ENCODE measurements at regions not wholly inside any gene's neighbourhood (a gene's known extent, or its start where the extent isn't known, plus 50 kb on each side); places are given as distances from the start of the nearest gene placed in this dataset.

- H3K36me3 Mint-ChIP-seq (ENCODE audit: insufficient read depth) = no peaks in the 10 kb centered on the region
- H3K4me3 Mint-ChIP-seq (ENCODE audit: low read depth) = no peak overlapping the region
- TF ChIP-seq CTCF (IDR thresholded peaks at IDR 0.05; ENCODE audit: unreplicated experiment) = no peak
- H3K27me3 Mint-ChIP-seq = no peaks in the 10 kb centered on the region
- peaks cover 9% of the 10 kb centered on the region for H3K4me1 Mint-ChIP-seq (ENCODE audit: low read depth)
- H3K27ac Mint-ChIP-seq = no peak overlapping the region
- no peak for DNase-seq (ENCODE audit: low spot score, unreplicated experiment)
- peaks cover 3% of the 10 kb centered on the region for H3K9me3 Mint-ChIP-seq (ENCODE audit: low read depth)
Measured at GRCh38 chr5:124134941-124135340, 611.5 kb downstream of the ZNF608 start.

GRCh38 chr5:124133406-124133805 is 613.0 kb downstream of the ZNF608 start:
- no peak for DNase-seq (ENCODE audit: low spot score, unreplicated experiment)
- Mint-ChIP-seq H3K27me3 (no peaks in the 10 kb centered on the region), H3K36me3 (ENCODE audit: insufficient read depth) (no peaks in the 10 kb centered on the region), H3K27ac (no peak overlapping the region), H3K4me3 (ENCODE audit: low read depth) (no peak overlapping the region), H3K4me1 (ENCODE audit: low read depth) (peaks cover 12% of the 10 kb centered on the region), H3K9me3 (ENCODE audit: low read depth) (peaks cover 3% of the 10 kb centered on the region)
- no peak for TF ChIP-seq CTCF (IDR thresholded peaks at IDR 0.05; ENCODE audit: unreplicated experiment)

- Mint-ChIP-seq H3K27ac (no peak overlapping the region), H3K4me3 (ENCODE audit: low read depth) (no peak overlapping the region), H3K27me3 (no peaks in the 10 kb centered on the region), H3K9me3 (ENCODE audit: low read depth) (peaks cover 3% of the 10 kb centered on the region), H3K4me1 (ENCODE audit: low read depth) (peaks cover 17% of the 10 kb centered on the region), H3K36me3 (ENCODE audit: insufficient read depth) (no peaks in the 10 kb centered on the region)
- DNase-seq (ENCODE audit: low spot score, unreplicated experiment) = no peak
- no peak for TF ChIP-seq CTCF (IDR thresholded peaks at IDR 0.05; ENCODE audit: unreplicated experiment)
Measured at GRCh38 chr5:124132843-124133242, 613.6 kb downstream of the ZNF608 start.

- no peaks in the 10 kb centered on the region for H3K36me3 Mint-ChIP-seq (ENCODE audit: insufficient read depth)
- H3K27me3 Mint-ChIP-seq = no peaks in the 10 kb centered on the region
- no peak overlapping the region for H3K27ac Mint-ChIP-seq
- H3K4me3 Mint-ChIP-seq (ENCODE audit: low read depth) = no peak overlapping the region
- H3K9me3 Mint-ChIP-seq (ENCODE audit: low read depth) = peaks cover 3% of the 10 kb centered on the region
- DNase-seq (ENCODE audit: low spot score, unreplicated experiment) = no peak
- TF ChIP-seq CTCF (IDR thresholded peaks at IDR 0.05; ENCODE audit: unreplicated experiment) = no peak
- H3K4me1 Mint-ChIP-seq (ENCODE audit: low read depth) = peaks cover 29% of the 10 kb centered on the region
Measured at GRCh38 chr5:124131466-124131865, 615.0 kb downstream of the ZNF608 start.

DNA sequence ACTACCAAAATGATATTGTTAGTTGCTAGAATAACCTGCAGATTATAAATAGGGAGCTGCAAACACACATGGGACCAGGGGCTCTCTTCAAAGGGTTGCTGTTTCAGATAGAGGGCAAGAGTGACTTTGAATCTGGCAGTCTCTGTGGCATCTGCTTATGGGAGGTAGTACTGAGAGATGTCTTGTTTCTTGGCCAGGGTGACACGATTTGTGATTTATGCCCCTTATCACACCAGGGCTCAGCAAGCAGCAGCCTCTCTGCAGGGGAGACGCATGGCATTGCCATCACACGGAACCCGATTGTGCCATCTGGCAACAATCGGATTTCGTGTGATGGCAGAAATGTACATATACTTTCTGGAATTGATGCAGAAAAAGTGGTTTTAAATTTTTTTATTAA is 615.6 kb downstream of the ZNF608 start:
- Mint-ChIP-seq H3K4me1 (ENCODE audit: low read depth) (peaks cover 32% of the 10 kb centered on the region), H3K9me3 (ENCODE audit: low read depth) (peaks cover 2% of the 10 kb centered on the region), H3K27ac (no peak overlapping the region), H3K27me3 (no peaks in the 10 kb centered on the region), H3K4me3 (ENCODE audit: low read depth) (no peak overlapping the region), H3K36me3 (ENCODE audit: insufficient read depth) (no peaks in the 10 kb centered on the region)
- DNase-seq (ENCODE audit: low spot score, unreplicated experiment) = no peak
- no peak for TF ChIP-seq CTCF (IDR thresholded peaks at IDR 0.05; ENCODE audit: unreplicated experiment)
